ENCODE measurements at regions not wholly inside any gene's neighbourhood (a gene's known extent, or its start where the extent isn't known, plus 50 kb on each side); places are given as distances from the start of the nearest gene placed in this dataset.

GRCh38 chr1:83626603-83627002, 372.3 kb downstream of the TTLL7 start:
- DNase-seq (no peak), ATAC-seq (ENCODE audit: poor library complexity) (no peak)
- intact Hi-C loops (cut with DNase I): no loop called here

GRCh38 chr1:83625646-83626045, 373.3 kb downstream of the TTLL7 start:
- intact Hi-C loops (cut with DNase I): no loop called here
- ATAC-seq (ENCODE audit: poor library complexity) (no peak), DNase-seq (no peak)

GRCh38 chr1:83620016-83620415, 378.9 kb downstream of the TTLL7 start:
- intact Hi-C loops (cut with DNase I): no loop called here
- no peak for ATAC-seq (ENCODE audit: poor library complexity)

GRCh38 chr1:83619170-83619896, 379.6 kb downstream of the TTLL7 start:
- intact Hi-C loops (cut with DNase I): no loop called here
- DNase-seq (no peak), ATAC-seq (ENCODE audit: poor library complexity) (no peak)

More at GRCh38 chr1:83620016-83620415, 378.9 kb downstream of the TTLL7 start:
- DNase-seq: no peak

- DNase-seq (no peak), ATAC-seq (ENCODE audit: poor library complexity) (no peak)
- intact Hi-C loops (cut with DNase I): no loop called here
These were observed 381.0 kb downstream of the TTLL7 start for GRCh38 chr1:83617883-83618282.

- ATAC-seq (ENCODE audit: poor library complexity): no peak
- intact Hi-C loops (cut with DNase I): no loop called here
- DNase-seq: no peak
These were observed 383.6 kb downstream of the TTLL7 start for GRCh38 chr1:83615370-83615769.

- intact Hi-C loops (cut with DNase I): no loop called here
- ATAC-seq (ENCODE audit: poor library complexity): no peak
- no peak for DNase-seq
These were observed 392.4 kb downstream of the TTLL7 start for GRCh38 chr1:83606416-83606955.

- ATAC-seq (ENCODE audit: poor library complexity): no peak
- no peak for DNase-seq
- intact Hi-C loops (cut with DNase I): no loop called here
These were observed 402.6 kb downstream of the TTLL7 start for GRCh38 chr1:83596331-83596730.

GRCh38 chr1:83593073-83593472, 405.9 kb downstream of the TTLL7 start:
- ATAC-seq (ENCODE audit: poor library complexity) (no peak), DNase-seq (no peak)
- intact Hi-C loops (cut with DNase I): no loop called here

GRCh38 chr1:83588140-83588539, 410.8 kb downstream of the TTLL7 start:
- no peak for ATAC-seq (ENCODE audit: poor library complexity)
- DNase-seq: no peak
- intact Hi-C loops (cut with DNase I): no loop called here

GRCh38 chr1:83583351-83584014, 415.4 kb downstream of the TTLL7 start:
- no peak for ATAC-seq (ENCODE audit: poor library complexity)
- intact Hi-C loops (cut with DNase I): no loop called here

GRCh38 chr1:83581747-83582146, 417.2 kb downstream of the TTLL7 start:
- DNase-seq (no peak), ATAC-seq (ENCODE audit: poor library complexity) (no peak)
- intact Hi-C loops (cut with DNase I): no loop called here

More at GRCh38 chr1:83583351-83584014, 415.4 kb downstream of the TTLL7 start:
- DNase-seq: no peak

GRCh38 chr1:83574791-83575190, 424.1 kb downstream of the TTLL7 start:
- no peak for ATAC-seq (ENCODE audit: poor library complexity)
- DNase-seq: no peak
- intact Hi-C loops (cut with DNase I): no loop called here

- no peak for ATAC-seq (ENCODE audit: poor library complexity)
- intact Hi-C loops (cut with DNase I): no loop called here
- DNase-seq: no peak
These were observed 425.2 kb downstream of the TTLL7 start for GRCh38 chr1:83573776-83574175.

GRCh38 chr1:83571536-83571935, 427.4 kb downstream of the TTLL7 start:
- DNase-seq: no peak
- no peak for ATAC-seq (ENCODE audit: poor library complexity)
- intact Hi-C loops (cut with DNase I): no loop called here

- DNase-seq (no peak), ATAC-seq (ENCODE audit: poor library complexity) (no peak)
- intact Hi-C loops (cut with DNase I): no loop called here
These were observed 437.6 kb downstream of the TTLL7 start for GRCh38 chr1:83561346-83561745.

- intact Hi-C loops (cut with DNase I): no loop called here
- DNase-seq (no peak), ATAC-seq (ENCODE audit: poor library complexity) (no peak)
These were observed 439.6 kb downstream of the TTLL7 start for GRCh38 chr1:83559129-83559840.

- DNase-seq (no peak), ATAC-seq (ENCODE audit: poor library complexity) (no peak)
- intact Hi-C loops (cut with DNase I): no loop called here
These were observed 443.1 kb downstream of the TTLL7 start for GRCh38 chr1:83555871-83556270.

- ATAC-seq (ENCODE audit: poor library complexity): no peak
- DNase-seq: no peak
- intact Hi-C loops (cut with DNase I): no loop called here
These were observed 444.8 kb downstream of the TTLL7 start for GRCh38 chr1:83554174-83554573.

GRCh38 chr1:83552820-83553219, 446.1 kb downstream of the TTLL7 start:
- intact Hi-C loops (cut with DNase I): no loop called here
- ATAC-seq (ENCODE audit: poor library complexity) (no peak), DNase-seq (no peak)
